ENCODE measurements at regions not wholly inside any gene's neighbourhood (a gene's known extent, or its start where the extent isn't known, plus 50 kb on each side); places are given as distances from the start of the nearest gene placed in this dataset.

DNA sequence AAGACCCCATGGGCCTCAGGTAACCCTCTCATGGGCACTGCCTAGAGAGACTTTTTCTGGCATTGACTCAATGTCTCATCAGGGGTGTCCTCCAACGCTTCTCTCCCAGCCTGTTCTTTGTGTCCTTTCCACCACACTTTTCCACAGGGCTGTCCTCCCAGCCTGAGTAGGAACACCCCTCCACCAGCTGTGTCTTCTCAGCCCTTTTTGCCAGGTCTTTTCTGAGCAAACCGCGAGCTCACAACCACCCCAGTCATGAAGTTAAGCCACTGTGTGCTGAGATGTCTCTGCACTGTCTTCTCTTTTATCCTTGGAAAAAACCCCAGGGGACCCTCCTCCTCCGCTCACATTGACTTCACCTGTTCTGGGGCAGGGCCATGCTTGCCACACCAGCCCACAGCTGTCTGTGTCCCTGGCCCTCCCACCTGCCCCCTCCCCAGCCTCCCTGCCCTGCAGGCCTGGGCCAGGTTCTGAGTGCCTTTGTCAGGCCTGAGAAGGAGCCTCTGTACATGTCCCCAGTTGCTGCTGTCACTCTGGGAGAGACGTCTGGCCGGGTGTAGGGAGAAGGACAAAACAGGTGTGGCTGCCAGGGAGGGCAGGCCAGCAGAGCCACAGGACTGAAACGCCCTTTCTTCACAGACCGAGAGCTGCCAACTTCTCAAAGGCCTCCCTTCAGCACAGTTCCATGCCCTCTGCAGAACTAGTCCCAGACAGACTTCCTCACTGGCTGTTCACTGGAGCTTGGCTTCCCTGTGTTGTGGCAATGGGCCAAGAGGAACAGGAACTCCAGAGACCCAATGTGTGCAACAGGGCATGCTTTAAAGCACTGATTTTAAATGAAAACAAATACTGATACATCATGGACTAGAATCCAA is 50.5 kb upstream of the PNMA1 start:
- TF ChIP-seq CTCF (IDR thresholded peaks at IDR 0.05) (no peak), POLR2A (IDR thresholded peaks at IDR 0.05) (no peak)
